H1 (cell line): ENCODE measurements at regions not wholly inside any gene's neighbourhood (a gene's known extent, or its start where the extent isn't known, plus 50 kb on each side); places are given as distances from the start of the nearest gene placed in this dataset.

ENCODE experiments used
- CTCF ChIA-PET: fragments of 300-600 bp; sonication (Branson Sonifier 250); formaldehyde crosslinking; loops from one replicate; lab custom pipeline; 2021; ENCODE audit not compliant: partially characterized antibody; lab: Charles Lee
- POLR2A ChIA-PET: fragments of 300-600 bp; sonication (Branson Sonifier 250); formaldehyde crosslinking; loops from one replicate; lab custom pipeline; 2021; ENCODE audit warnings: inconsistent platforms; ENCODE audit not compliant: partially characterized antibody; lab: Charles Lee
- DNase-seq, 2 experiments: peaks; one replicate each; pipeline versions ENCODE4 v3.0.0 to v3.0.0-alpha.2; 2010 to 2022; ENCODE audit warnings: low spot score in 2 of 2, low read depth in 1 of 2, mixed read lengths in 1 of 2
- FAIRE-seq: peaks from 2 replicates; lab custom pipeline; 2011; peaks lifted over from hg19 to GRCh38; lab: Jason Lieb, UNC
- H2AFZ ChIP-seq: 2 replicates; pipeline ENCODE4 v1.8.1; 2012; ENCODE audit warnings: low read length, inconsistent platforms
- H2AK5ac ChIP-seq: 2 replicates; pipeline ENCODE4 v1.6.1; 2013; ENCODE audit warnings: low read depth, low read length
- H2BK120ac ChIP-seq: replicated peaks from 2 replicates; pipeline ENCODE3; 2013; ENCODE audit warnings: low read depth, low read length, inconsistent platforms
- H2BK12ac ChIP-seq: 2 replicates; pipeline ENCODE4 v1.6.1; 2013; ENCODE audit warnings: low read depth, low read length
- H2BK15ac ChIP-seq: 2 replicates; pipeline ENCODE4 v1.6.1; 2013; ENCODE audit warnings: low read length
- H2BK20ac ChIP-seq: 2 replicates; pipeline ENCODE4 v1.6.1; 2013; ENCODE audit warnings: low read length
- H2BK5ac ChIP-seq: 2 replicates; pipeline ENCODE4 v1.6.1; 2013; ENCODE audit warnings: low read depth, low read length
- H3K14ac ChIP-seq: 2 replicates; pipeline ENCODE4 v1.6.1; 2013; ENCODE audit warnings: inconsistent platforms; ENCODE audit not compliant: insufficient read length
- H3K18ac ChIP-seq: 2 replicates; pipeline ENCODE4 v1.6.1; 2013; ENCODE audit warnings: low read length; ENCODE audit errors: extremely low read depth
- H3K23ac ChIP-seq: 2 replicates; pipeline ENCODE4 v1.6.1; 2013; ENCODE audit warnings: inconsistent platforms; ENCODE audit not compliant: insufficient read length
- H3K23me2 ChIP-seq: 2 replicates; pipeline ENCODE4 v1.6.1; 2013; ENCODE audit warnings: low read depth, low read length
- H3K27ac ChIP-seq: 2 replicates; pipeline ENCODE4 v1.6.1; 2011; ENCODE audit warnings: low read depth, low read length, inconsistent platforms
- H3K27me3 ChIP-seq, 4 experiments: replicated peaks in 1 of 4; 1 replicate in 1 of 4; 2 replicates in 3 of 4; pipeline versions ENCODE4 v1.6.1 to v1.8.1; 2011 to 2013; ENCODE audit warnings: low read length in 3 of 4, mild to moderate bottlenecking in 3 of 4, inconsistent platforms in 2 of 4, mixed read lengths in 2 of 4, moderate library complexity in 1 of 4; ENCODE audit not compliant: control insufficient read depth in 3 of 4, insufficient read depth in 3 of 4; ENCODE audit errors: extremely low read depth in 1 of 4
- H3K36me3 ChIP-seq, 4 experiments: 2 replicates each; pipeline versions ENCODE4 v1.6.1 to v1.8.1; 2011 to 2013; ENCODE audit warnings: mild to moderate bottlenecking in 4 of 4, low read length in 3 of 4, moderate library complexity in 2 of 4, control low read depth in 1 of 4, inconsistent platforms in 1 of 4; ENCODE audit not compliant: insufficient read depth in 4 of 4, control insufficient read depth in 2 of 4
- H3K4ac ChIP-seq: replicated peaks from 2 replicates; pipeline ENCODE3; 2013; ENCODE audit warnings: low read length, low read depth, mixed read lengths, inconsistent platforms; ENCODE audit not compliant: insufficient read length
- H3K4me1 ChIP-seq, 4 experiments: replicated peaks in 1 of 4; 1 replicate in 1 of 4; 2 replicates in 3 of 4; pipeline versions ENCODE4 v1.6.1 to v1.8.1; 2011 to 2013; ENCODE audit warnings: low read length in 3 of 4, inconsistent platforms in 2 of 4, mixed read lengths in 1 of 4; ENCODE audit not compliant: insufficient read depth in 4 of 4, control insufficient read depth in 3 of 4
- H3K4me2 ChIP-seq, 2 experiments: 2 replicates each; pipeline versions ENCODE4 v1.6.1 to v1.8.1; 2011 to 2013; ENCODE audit warnings: low read depth in 2 of 2, low read length in 2 of 2, control low read depth in 1 of 2, inconsistent platforms in 1 of 2, mild to moderate bottlenecking in 1 of 2; ENCODE audit not compliant: insufficient read depth in 1 of 2
- H3K4me3 ChIP-seq, 4 experiments: fragments of 200-600, 300-600 bp in 1 of 4; sonication (generic), shearing (Covaris generic), sonication (Bioruptor Twin) in 1 of 4; 2 replicates each; pipeline versions ENCODE4 v1.5.1 to v1.8.1; 2011 to 2016; ENCODE audit warnings: low read length in 4 of 4, low read depth in 3 of 4, control low read depth in 2 of 4, inconsistent platforms in 2 of 4, mild to moderate bottlenecking in 2 of 4, mixed read lengths in 1 of 4, moderate library complexity in 1 of 4; ENCODE audit not compliant: insufficient read depth in 2 of 4; ENCODE audit errors: extremely low read depth in 1 of 4
- H3K56ac ChIP-seq: replicated peaks from 2 replicates; pipeline ENCODE3; 2013; ENCODE audit warnings: low read depth, mild to moderate bottlenecking, mixed read lengths, low read length, inconsistent platforms; ENCODE audit not compliant: insufficient read length
- H3K79me1 ChIP-seq: 2 replicates; pipeline ENCODE4 v1.6.1; 2013; ENCODE audit warnings: low read depth, low read length, control low read depth
- H3K79me2 ChIP-seq, 2 experiments: 2 replicates each; pipeline versions ENCODE4 v1.6.1 to v1.8.1; 2012 to 2013; ENCODE audit warnings: low read length in 2 of 2, mild to moderate bottlenecking in 2 of 2, inconsistent platforms in 1 of 2; ENCODE audit not compliant: insufficient read depth in 2 of 2, control insufficient read depth in 1 of 2
- H3K9ac ChIP-seq, 4 experiments: replicated peaks in 1 of 4; 1 replicate in 1 of 4; 2 replicates in 3 of 4; pipeline versions ENCODE4 v1.6.1 to v1.8.1; 2011 to 2013; ENCODE audit warnings: low read depth in 3 of 4, low read length in 3 of 4, control low read depth in 2 of 4, mild to moderate bottlenecking in 2 of 4, moderate library complexity in 2 of 4, inconsistent platforms in 1 of 4; ENCODE audit errors: extremely low read depth in 1 of 4
- H3K9me3 ChIP-seq, 2 experiments: 2 replicates each; pipeline versions ENCODE4 v1.6.1 to v1.8.1; 2012 to 2013; ENCODE audit warnings: mild to moderate bottlenecking in 2 of 2, moderate library complexity in 2 of 2, control low read depth in 1 of 2, inconsistent platforms in 1 of 2, low read depth in 1 of 2, low read length in 1 of 2, mixed read lengths in 1 of 2; ENCODE audit not compliant: insufficient read depth in 2 of 2
- H4K20me1 ChIP-seq, 2 experiments: replicated peaks in 1 of 2; 2 replicates each; pipeline versions ENCODE3 to v1.8.1; 2011 to 2013; ENCODE audit warnings: inconsistent platforms in 2 of 2, low read length in 2 of 2, mild to moderate bottlenecking in 1 of 2; ENCODE audit not compliant: insufficient read depth in 2 of 2, control insufficient read depth in 1 of 2
- H4K5ac ChIP-seq: 2 replicates; pipeline ENCODE4 v1.6.1; 2013; ENCODE audit warnings: low read length, low read depth, mixed read lengths, inconsistent platforms; ENCODE audit not compliant: insufficient read length
- H4K8ac ChIP-seq: 2 replicates; pipeline ENCODE4 v1.8.0; 2013; ENCODE audit warnings: mild to moderate bottlenecking, moderate library complexity, low read length, inconsistent platforms; ENCODE audit not compliant: insufficient read depth; ENCODE audit errors: extremely low read depth
- H4K91ac ChIP-seq: replicated peaks from 2 replicates; pipeline ENCODE3; 2013; ENCODE audit warnings: low read length, mixed read lengths, inconsistent platforms; ENCODE audit not compliant: insufficient read length
- BACH1 ChIP-seq: IDR thresholded peaks from 2 replicates; pipeline ENCODE4 v1.6.1; 2012; ENCODE audit warnings: low read length, improper control_type of control experiment
- NRF1 ChIP-seq: IDR thresholded peaks from 2 replicates; pipeline ENCODE4 v1.6.1; 2011; ENCODE audit warnings: mild to moderate bottlenecking, low read depth, low read length, improper control_type of control experiment
- RFX5 ChIP-seq: IDR thresholded peaks from 2 replicates; pipeline ENCODE4 v1.6.1; 2011; ENCODE audit warnings: low read depth, low read length, improper control_type of control experiment, borderline replicate concordance
- SIRT6 ChIP-seq: IDR thresholded peaks from one replicate; pipeline ENCODE4 v1.7.1; 2012; ENCODE audit warnings: low read length, inconsistent platforms
- WGBS, 2 experiments: shearing (Covaris generic) in 1 of 2; methylation state at CpG; one replicate each; pipeline versions ENCODE4 v1.1.6 to v1.1.7; 2013 to 2015; ENCODE audit warnings: low lambda C conversion rate in 2 of 2, mixed read lengths in 2 of 2, inconsistent platforms in 1 of 2, low coverage in 1 of 2, missing lambda C conversion rate in 1 of 2; ENCODE audit not compliant: insufficient replicate concordance in 2 of 2, insufficient coverage in 1 of 2, insufficient read length in 1 of 2; ENCODE audit errors: extremely low coverage in 1 of 2, missing lambda C conversion rate in 1 of 2; 5-methylcytosine and 5-hydroxymethylcytosine counted together

DNA sequence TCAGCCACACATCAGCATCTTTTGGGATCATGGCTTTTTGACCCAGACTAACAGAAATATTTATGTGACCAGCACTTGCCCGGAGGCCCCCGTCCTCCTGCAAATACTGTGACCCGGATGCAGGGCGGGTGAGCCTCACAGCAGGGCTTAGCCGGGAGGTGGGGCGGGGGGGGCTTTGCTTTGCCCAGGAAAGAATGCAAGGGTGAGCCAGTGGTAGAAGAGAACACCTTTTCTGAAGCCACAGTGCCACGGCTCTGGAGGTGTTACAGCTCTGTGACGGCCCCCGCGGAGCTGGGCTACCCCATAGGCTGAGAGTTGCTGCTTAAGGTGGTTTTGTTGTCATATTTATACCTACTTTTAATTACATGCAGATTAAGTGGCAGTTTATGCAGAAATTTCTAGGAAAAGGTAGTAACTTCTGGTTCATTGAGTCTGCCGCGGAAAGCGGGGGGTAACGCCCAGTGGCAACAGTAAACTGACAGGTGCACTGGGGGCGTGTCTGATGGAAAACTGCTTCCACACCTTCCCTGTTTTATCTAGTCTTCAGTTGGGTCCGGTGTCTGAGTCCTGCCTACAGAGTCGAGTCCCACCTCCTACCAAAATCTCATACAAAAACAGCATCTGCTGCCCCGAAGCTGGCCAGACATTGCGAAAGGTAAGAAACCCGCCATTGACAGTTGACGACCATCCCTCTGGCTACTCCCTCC lies 187.9 kb downstream of the TEX29 start:
- H2AK5ac ChIP-seq: no peak overlapping the region
- no peak overlapping the region for H3K56ac ChIP-seq
- H2BK120ac ChIP-seq: no peak overlapping the region
- FAIRE-seq (no peak), DNase-seq (no peak)
- ChIA-PET POLR2A (no interaction called here), CTCF (interaction anchor here (0.8 to 2.7 kb wide), 4 partner anchors 14 to 551 kb away, joined by 3 to 9 read pairs (median 4); no protein-coding TSS in a partner anchor)
- H4K20me1 ChIP-seq: peaks cover 0 to 4% of the 10 kb centered on the region in 2 experiments
- no peak overlapping the region for H3K23ac ChIP-seq
- no peak overlapping the region for H4K8ac ChIP-seq
- no peak overlapping the region for H3K4me2 ChIP-seq
- no peak overlapping the region for H3K27ac ChIP-seq
- no peak overlapping the region for H2BK20ac ChIP-seq
- H3K36me3 ChIP-seq: no peaks in the 10 kb centered on the region
- H2BK12ac ChIP-seq: no peak overlapping the region
- H3K14ac ChIP-seq: no peak overlapping the region
- no peaks in the 10 kb centered on the region for H3K79me2 ChIP-seq
- H3K9me3 ChIP-seq: peaks cover 0 to under 1% of the 10 kb centered on the region in 2 experiments; a peak in 1 of 4 replicates
- no peaks in the 10 kb centered on the region; a peak in 1 of 7 replicates for H3K4me1 ChIP-seq
- H4K91ac ChIP-seq: no peak overlapping the region
- H3K9ac ChIP-seq: no peak overlapping the region
- H2BK15ac ChIP-seq: no peak overlapping the region
- no peak overlapping the region for H4K5ac ChIP-seq
- H2BK5ac ChIP-seq: no peak overlapping the region
- no peak overlapping the region for H3K18ac ChIP-seq
- H3K27me3 ChIP-seq: no peaks in the 10 kb centered on the region
- peaks cover 5% of the 10 kb centered on the region; the same call in 1 of the 2 replicates for H3K23me2 ChIP-seq
- no peak overlapping the region for H2AFZ ChIP-seq
- H3K4me3 ChIP-seq: no peak overlapping the region
- 93% methylated on average over 21 of the region's 21 CpGs; no CpG with 5 or more reads in 1 of the 2 experiments for WGBS, 2 experiments
- H3K79me1 ChIP-seq: no peaks in the 10 kb centered on the region
- H3K4ac ChIP-seq: no peak overlapping the region
- TF ChIP-seq BACH1 (no peak), SIRT6 (no peak), RFX5 (no peak), NRF1 (no peak)
